CD4-positive, alpha-beta memory T cell (primary cell): ENCODE measurements at regions not wholly inside any gene's neighbourhood (a gene's known extent, or its start where the extent isn't known, plus 50 kb on each side); places are given as distances from the start of the nearest gene placed in this dataset.

ENCODE experiments used
- CTCF ChIA-PET: fragments of 350-600 bp; sonication (Branson Sonifier 250); formaldehyde crosslinking; loops from one replicate; lab custom pipeline; 2021; ENCODE audit warnings: inconsistent platforms; ENCODE audit not compliant: partially characterized antibody; lab: Charles Lee
- POLR2A ChIA-PET: fragments of 350-600 bp; sonication (Branson Sonifier 250); formaldehyde crosslinking; loops from one replicate; lab custom pipeline; 2021; ENCODE audit not compliant: partially characterized antibody; lab: Charles Lee
- DNase-seq, 5 donors: peaks; one replicate each; pipeline versions ENCODE4 v3.0.0 to v3.0.0-alpha.2; 2020 to 2022; ENCODE audit warnings: mixed read lengths in 1 of 5
- H3K27ac ChIP-seq: one replicate; pipeline ENCODE4 v1.7.0; 2013; ENCODE audit warnings: low read depth, low read length
- H3K27me3 ChIP-seq: 2 replicates; pipeline ENCODE4 v1.7.0; 2013; ENCODE audit warnings: mild to moderate bottlenecking, low read length, moderate library complexity; ENCODE audit not compliant: insufficient read depth
- H3K36me3 ChIP-seq: 2 replicates; pipeline ENCODE4 v1.7.0; 2013; ENCODE audit warnings: mild to moderate bottlenecking, low read length, moderate library complexity; ENCODE audit not compliant: insufficient read depth
- H3K4me1 ChIP-seq: 2 replicates; pipeline ENCODE4 v1.7.0; 2013; ENCODE audit warnings: mild to moderate bottlenecking, low read length, moderate library complexity; ENCODE audit not compliant: insufficient read depth
- H3K4me3 ChIP-seq, 2 donors: one replicate each; pipeline ENCODE4 v1.7.0; 2013; ENCODE audit warnings: low read length in 2 of 2, mild to moderate bottlenecking in 1 of 2
- H3K9me3 ChIP-seq, 2 donors: one replicate each; pipeline ENCODE4 v1.7.0; 2013; ENCODE audit warnings: low read length in 2 of 2, control low read depth in 1 of 2; ENCODE audit not compliant: control insufficient read depth in 1 of 2
- H3K27ac Mint-ChIP-seq, 7 donors: one replicate each; pipeline ENCODE4 v1.8.0; 2020 to 2021; ENCODE audit warnings: mixed read lengths in 7 of 7, mild to moderate bottlenecking in 6 of 7, inconsistent platforms in 3 of 7, moderate library complexity in 3 of 7
- H3K27me3 Mint-ChIP-seq, 2 donors: one replicate each; pipeline ENCODE4 v1.8.0; 2020 to 2021; ENCODE audit warnings: mixed read lengths in 2 of 2
- H3K36me3 Mint-ChIP-seq, 2 donors: one replicate each; pipeline ENCODE4 v1.8.0; 2020 to 2021; ENCODE audit warnings: mixed read lengths in 2 of 2, inconsistent platforms in 1 of 2, mild to moderate bottlenecking in 1 of 2
- H3K4me1 Mint-ChIP-seq, 4 donors: one replicate each; pipeline ENCODE4 v1.8.0; 2020 to 2021; ENCODE audit warnings: mixed read lengths in 4 of 4, mild to moderate bottlenecking in 1 of 4
- H3K4me3 Mint-ChIP-seq, 8 donors: one replicate each; pipeline ENCODE4 v1.8.0; 2020 to 2021; ENCODE audit warnings: mixed read lengths in 8 of 8, mild to moderate bottlenecking in 7 of 8, moderate library complexity in 6 of 8, inconsistent platforms in 3 of 8
- H3K9me3 Mint-ChIP-seq, 8 donors: one replicate each; pipeline ENCODE4 v1.8.0; 2020 to 2021; ENCODE audit warnings: mixed read lengths in 8 of 8, mild to moderate bottlenecking in 5 of 8, inconsistent platforms in 3 of 8, moderate library complexity in 1 of 8
- intact Hi-C: fragments of 100-400 bp; cut with micrococcal nuclease; formaldehyde crosslinking; loops from one replicate; pipeline ENCODE4 v1.15.1; 2023

GRCh38 chr15:97849183-97849582 lies 111.3 kb upstream of the ARRDC4 start:
- CTCF ChIA-PET, result no interaction called here
- no peaks in the 10 kb centered on the region for H3K36me3 ChIP-seq
- H3K27me3 Mint-ChIP-seq, result no peaks in the 10 kb centered on the region
- no peak overlapping the region for H3K4me3 Mint-ChIP-seq
- POLR2A ChIA-PET, result no interaction called here
- no peaks in the 10 kb centered on the region for H3K9me3 ChIP-seq
- no peak overlapping the region for H3K27ac Mint-ChIP-seq
- H3K27me3 ChIP-seq, result no peaks in the 10 kb centered on the region
- peaks cover 0 to 6% (median 3%) of the 10 kb centered on the region in 8 donors for H3K9me3 Mint-ChIP-seq
- intact Hi-C loops, result no loop called here
- no peak overlapping the region for H3K4me3 ChIP-seq
- no peaks in the 10 kb centered on the region for H3K4me1 Mint-ChIP-seq
- DNase-seq, result no peak
- no peaks in the 10 kb centered on the region for H3K4me1 ChIP-seq
- no peak overlapping the region for H3K27ac ChIP-seq
- H3K36me3 Mint-ChIP-seq, result no peaks in the 10 kb centered on the region

GRCh38 chr15:97858296-97858695 lies 102.2 kb upstream of the ARRDC4 start:
- no peak overlapping the region for H3K27ac ChIP-seq
- ChIA-PET POLR2A (no interaction called here), CTCF (no interaction called here)
- no peaks in the 10 kb centered on the region for H3K27me3 ChIP-seq
- no peak for DNase-seq
- Mint-ChIP-seq H3K27me3 (peaks cover 0 to 2% of the 10 kb centered on the region in 2 donors), H3K9me3 (peaks cover 2 to 10% (median 5%) of the 10 kb centered on the region in 8 donors), H3K36me3 (no peaks in the 10 kb centered on the region), H3K27ac (no peak overlapping the region), H3K4me3 (no peak overlapping the region), H3K4me1 (no peaks in the 10 kb centered on the region)
- H3K9me3 ChIP-seq, result no peaks in the 10 kb centered on the region
- H3K36me3 ChIP-seq, result no peaks in the 10 kb centered on the region
- intact Hi-C loops, result no loop called here
- no peaks in the 10 kb centered on the region for H3K4me1 ChIP-seq
- no peak overlapping the region for H3K4me3 ChIP-seq

- Histone ChIP-seq H3K9me3 (no peaks in the 10 kb centered on the region), H3K27ac (no peak overlapping the region), H3K4me1 (no peaks in the 10 kb centered on the region), H3K36me3 (no peaks in the 10 kb centered on the region), H3K27me3 (no peaks in the 10 kb centered on the region), H3K4me3 (no peak overlapping the region)
- H3K4me3 Mint-ChIP-seq, result no peak overlapping the region
- ChIA-PET POLR2A (no interaction called here), CTCF (no interaction called here)
- no peaks in the 10 kb centered on the region for H3K36me3 Mint-ChIP-seq
- no peaks in the 10 kb centered on the region for H3K4me1 Mint-ChIP-seq
- H3K27ac Mint-ChIP-seq, result no peak overlapping the region
- H3K27me3 Mint-ChIP-seq, result peaks cover 0 to 2% of the 10 kb centered on the region in 2 donors
- no peak for DNase-seq
- intact Hi-C loops, result no loop called here
- H3K9me3 Mint-ChIP-seq, result peaks cover 0 to 10% (median 4%) of the 10 kb centered on the region in 8 donors
Measured at GRCh38 chr15:97861529-97862260, 98.8 kb upstream of the ARRDC4 start.

- DNase-seq, result no peak
- Mint-ChIP-seq H3K36me3 (peaks cover 0 to 4% of the 10 kb centered on the region in 2 donors), H3K27me3 (no peaks in the 10 kb centered on the region), H3K4me3 (no peak overlapping the region), H3K9me3 (peaks cover 0 to 10% (median 5%) of the 10 kb centered on the region in 8 donors), H3K27ac (no peak overlapping the region), H3K4me1 (no peaks in the 10 kb centered on the region)
- CTCF ChIA-PET, result no interaction called here
- Histone ChIP-seq H3K4me1 (no peaks in the 10 kb centered on the region), H3K27me3 (no peaks in the 10 kb centered on the region), H3K27ac (no peak overlapping the region), H3K9me3 (no peaks in the 10 kb centered on the region), H3K4me3 (no peak overlapping the region), H3K36me3 (no peaks in the 10 kb centered on the region)
- POLR2A ChIA-PET, result no interaction called here
- intact Hi-C loops, result no loop called here
Measured at GRCh38 chr15:97866959-97867358, 93.5 kb upstream of the ARRDC4 start.

GRCh38 chr15:97867870-97868269 lies 92.6 kb upstream of the ARRDC4 start:
- CTCF ChIA-PET, result no interaction called here
- H3K9me3 ChIP-seq, result no peaks in the 10 kb centered on the region
- H3K4me1 Mint-ChIP-seq, result no peaks in the 10 kb centered on the region
- peaks cover 0 to 9% (median 3%) of the 10 kb centered on the region in 8 donors for H3K9me3 Mint-ChIP-seq
- no peak for DNase-seq
- intact Hi-C loops, result no loop called here
- POLR2A ChIA-PET, result no interaction called here
- no peak overlapping the region for H3K27ac Mint-ChIP-seq
- H3K27me3 Mint-ChIP-seq, result no peaks in the 10 kb centered on the region
- peaks cover 0 to 4% of the 10 kb centered on the region in 2 donors for H3K36me3 Mint-ChIP-seq
- no peaks in the 10 kb centered on the region for H3K36me3 ChIP-seq
- no peaks in the 10 kb centered on the region for H3K27me3 ChIP-seq
- H3K4me3 ChIP-seq, result no peak overlapping the region
- H3K4me3 Mint-ChIP-seq, result no peak overlapping the region
- H3K27ac ChIP-seq, result no peak overlapping the region
- no peaks in the 10 kb centered on the region for H3K4me1 ChIP-seq

GRCh38 chr15:97868981-97869380 lies 91.5 kb upstream of the ARRDC4 start:
- H3K9me3 ChIP-seq, result no peaks in the 10 kb centered on the region
- DNase-seq, result no peak
- no peak overlapping the region for H3K27ac Mint-ChIP-seq
- intact Hi-C loops, result no loop called here
- CTCF ChIA-PET, result no interaction called here
- peaks cover 0 to 10% (median 3%) of the 10 kb centered on the region in 8 donors for H3K9me3 Mint-ChIP-seq
- H3K27ac ChIP-seq, result no peak overlapping the region
- no peaks in the 10 kb centered on the region for H3K4me1 Mint-ChIP-seq
- H3K4me3 Mint-ChIP-seq, result no peak overlapping the region
- POLR2A ChIA-PET, result no interaction called here
- peaks cover 0 to 4% of the 10 kb centered on the region in 2 donors for H3K36me3 Mint-ChIP-seq
- H3K4me1 ChIP-seq, result no peaks in the 10 kb centered on the region
- no peaks in the 10 kb centered on the region for H3K27me3 ChIP-seq
- H3K27me3 Mint-ChIP-seq, result no peaks in the 10 kb centered on the region
- H3K4me3 ChIP-seq, result no peak overlapping the region
- H3K36me3 ChIP-seq, result no peaks in the 10 kb centered on the region

GRCh38 chr15:97870771-97871170 lies 89.7 kb upstream of the ARRDC4 start:
- H3K27me3 Mint-ChIP-seq, result peaks cover 0 to 4% of the 10 kb centered on the region in 2 donors
- CTCF ChIA-PET, result no interaction called here
- H3K27ac ChIP-seq, result no peak overlapping the region
- H3K9me3 Mint-ChIP-seq, result peaks cover 0 to 10% (median 3%) of the 10 kb centered on the region in 8 donors
- POLR2A ChIA-PET, result no interaction called here
- no peak overlapping the region for H3K27ac Mint-ChIP-seq
- H3K4me1 ChIP-seq, result no peaks in the 10 kb centered on the region
- peaks cover 0 to 4% of the 10 kb centered on the region in 2 donors for H3K36me3 Mint-ChIP-seq
- H3K4me3 ChIP-seq, result no peak overlapping the region
- H3K9me3 ChIP-seq, result no peaks in the 10 kb centered on the region
- intact Hi-C loops, result no loop called here
- H3K36me3 ChIP-seq, result no peaks in the 10 kb centered on the region
- H3K27me3 ChIP-seq, result no peaks in the 10 kb centered on the region
- no peak for DNase-seq
- no peaks in the 10 kb centered on the region for H3K4me1 Mint-ChIP-seq
- no peak overlapping the region for H3K4me3 Mint-ChIP-seq
